Kidney (tissue), 13 donors: ENCODE measurements at regions not wholly inside any gene's neighbourhood (a gene's known extent, or its start where the extent isn't known, plus 50 kb on each side); places are given as distances from the start of the nearest gene placed in this dataset.

ENCODE experiments used
- DNase-seq, 5 donors: peaks; one replicate each; pipeline ENCODE4 v3.0.0-alpha.2; 2013 to 2020
- FAIRE-seq: peaks from 2 replicates; lab custom pipeline; 2012; peaks lifted over from hg19 to GRCh38; lab: Jason Lieb, UNC
- H3K27ac ChIP-seq, 2 donors: one replicate each; pipeline ENCODE4 v1.7.0; 2013; ENCODE audit warnings: low read depth in 2 of 2, low read length in 2 of 2, inconsistent platforms in 1 of 2
- H3K27me3 ChIP-seq: one replicate; pipeline ENCODE4 v1.7.1; 2013; ENCODE audit warnings: low read length, inconsistent platforms; ENCODE audit not compliant: control insufficient read depth, insufficient read depth
- H3K36me3 ChIP-seq, 3 donors: one replicate each; pipeline versions ENCODE4 v1.7.0 to v1.7.1; 2013; ENCODE audit warnings: low read length in 3 of 3, control low read depth in 1 of 3, inconsistent platforms in 1 of 3; ENCODE audit not compliant: insufficient read depth in 3 of 3, control insufficient read depth in 2 of 3
- H3K4me1 ChIP-seq, 3 donors: one replicate each; pipeline versions ENCODE4 v1.7.0 to v1.7.1; 2013; ENCODE audit warnings: low read length in 3 of 3, inconsistent platforms in 1 of 3, low read depth in 1 of 3; ENCODE audit not compliant: control insufficient read depth in 2 of 3, insufficient read depth in 2 of 3
- H3K4me3 ChIP-seq, 3 donors: one replicate each; pipeline versions ENCODE4 v1.7.0 to v1.8.1; 2013; ENCODE audit warnings: low read length in 3 of 3, control low read depth in 1 of 3, inconsistent platforms in 1 of 3
- H3K9ac ChIP-seq, 3 donors: one replicate each; pipeline versions ENCODE4 v1.7.0 to v1.7.1; 2013; ENCODE audit warnings: low read length in 3 of 3, control low read depth in 1 of 3, inconsistent platforms in 1 of 3
- H3K9me3 ChIP-seq, 3 donors: one replicate each; pipeline versions ENCODE4 v1.7.0 to v1.7.1; 2013; ENCODE audit warnings: low read length in 3 of 3, control low read depth in 1 of 3, inconsistent platforms in 1 of 3; ENCODE audit not compliant: control insufficient read depth in 2 of 3, insufficient read depth in 1 of 3
- intact Hi-C: fragments of 100-400 bp; cut with DNase I; formaldehyde crosslinking; loops from one replicate; pipeline ENCODE4 v1.11.1; 2022
- TF ChIP-seq, protein P1 (sequence below): IDR thresholded peaks from 3 replicates; pipeline ENCODE4 v1.5.1; 2012; ENCODE audit warnings: mild to moderate bottlenecking, moderate library complexity, borderline replicate concordance; ENCODE audit not compliant: insufficient read depth; ENCODE audit errors: extremely low read depth
- donor health status: control.
- donor health status: control.
- donor health status: control.
- donor health status: control.
- donor health status: control.
- donor health status: DM: yes; HTN: yes; CAD: no.
- donor health status: Normal renal cell carcinoma (clear cell type).

DNA sequence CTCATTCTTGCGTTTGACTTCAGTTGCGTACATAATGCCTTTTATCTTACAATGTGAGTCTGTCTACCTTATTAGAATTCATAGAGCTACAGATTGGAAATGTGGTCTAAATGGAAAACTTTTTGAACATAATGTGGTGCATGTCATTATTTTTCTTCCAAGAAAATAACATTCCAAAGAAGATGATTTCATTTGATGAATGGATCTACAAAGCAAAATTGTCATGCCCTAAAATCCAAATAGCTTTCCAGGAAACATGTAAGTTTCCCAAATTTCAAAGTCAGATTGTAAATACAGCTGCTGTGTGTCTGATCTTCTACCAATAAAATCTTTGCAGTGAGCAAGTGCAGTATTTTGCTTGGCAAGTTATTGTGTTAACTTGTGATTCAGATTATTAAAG is 101.8 kb upstream of the FZD8 start:
- no peaks in the 10 kb centered on the region for H3K27me3 ChIP-seq
- H3K4me3 ChIP-seq: no peak overlapping the region
- no peak for FAIRE-seq
- no peak overlapping the region for H3K27ac ChIP-seq
- no peak for DNase-seq
- TF ChIP-seq, protein P1, sequence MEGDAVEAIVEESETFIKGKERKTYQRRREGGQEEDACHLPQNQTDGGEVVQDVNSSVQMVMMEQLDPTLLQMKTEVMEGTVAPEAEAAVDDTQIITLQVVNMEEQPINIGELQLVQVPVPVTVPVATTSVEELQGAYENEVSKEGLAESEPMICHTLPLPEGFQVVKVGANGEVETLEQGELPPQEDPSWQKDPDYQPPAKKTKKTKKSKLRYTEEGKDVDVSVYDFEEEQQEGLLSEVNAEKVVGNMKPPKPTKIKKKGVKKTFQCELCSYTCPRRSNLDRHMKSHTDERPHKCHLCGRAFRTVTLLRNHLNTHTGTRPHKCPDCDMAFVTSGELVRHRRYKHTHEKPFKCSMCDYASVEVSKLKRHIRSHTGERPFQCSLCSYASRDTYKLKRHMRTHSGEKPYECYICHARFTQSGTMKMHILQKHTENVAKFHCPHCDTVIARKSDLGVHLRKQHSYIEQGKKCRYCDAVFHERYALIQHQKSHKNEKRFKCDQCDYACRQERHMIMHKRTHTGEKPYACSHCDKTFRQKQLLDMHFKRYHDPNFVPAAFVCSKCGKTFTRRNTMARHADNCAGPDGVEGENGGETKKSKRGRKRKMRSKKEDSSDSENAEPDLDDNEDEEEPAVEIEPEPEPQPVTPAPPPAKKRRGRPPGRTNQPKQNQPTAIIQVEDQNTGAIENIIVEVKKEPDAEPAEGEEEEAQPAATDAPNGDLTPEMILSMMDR: no peak
- no peak overlapping the region for H3K9ac ChIP-seq
- intact Hi-C loops: no loop called here
- H3K36me3 ChIP-seq: no peaks in the 10 kb centered on the region
- peaks cover 0 to 2% (median 0%) of the 10 kb centered on the region in 3 donors for H3K9me3 ChIP-seq
- peaks cover 0 to 7% (median 0%) of the 10 kb centered on the region in 3 donors for H3K4me1 ChIP-seq

DNA sequence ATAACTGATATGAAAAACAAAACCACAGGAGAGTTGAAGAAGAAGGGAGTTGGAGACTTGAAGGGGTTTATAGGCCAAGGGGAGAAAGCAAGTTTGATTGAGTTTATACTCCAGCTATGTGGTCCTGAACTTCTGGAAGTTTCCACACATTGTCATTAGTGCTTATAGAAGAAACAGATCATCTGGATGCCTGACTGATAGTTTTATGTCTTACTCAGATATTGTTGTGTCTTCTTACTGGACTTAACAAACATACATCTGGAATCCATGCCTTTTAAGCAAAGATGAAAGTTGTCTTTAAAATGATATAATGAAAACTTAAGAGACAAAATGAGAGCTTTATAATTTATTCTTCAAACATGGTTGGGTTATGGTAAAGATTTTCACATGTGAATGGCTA is 101.3 kb upstream of the FZD8 start:
- Histone ChIP-seq H3K27ac (no peak overlapping the region), H3K27me3 (no peaks in the 10 kb centered on the region), H3K9ac (no peak overlapping the region), H3K36me3 (no peaks in the 10 kb centered on the region), H3K4me3 (no peak overlapping the region), H3K4me1 (peaks cover 0 to 7% (median 0%) of the 10 kb centered on the region in 3 donors), H3K9me3 (peaks cover 0 to 2% (median 0%) of the 10 kb centered on the region in 3 donors)
- DNase-seq (peak in 1 of 5 donors; percentile 36), FAIRE-seq (no peak)
- TF ChIP-seq, protein P1: no peak
- intact Hi-C loops: no loop called here

GRCh38 chr10:35739998-35740397 is 97.9 kb upstream of the FZD8 start:
- no peak for DNase-seq
- Histone ChIP-seq H3K9me3 (peaks cover 0 to 2% (median 0%) of the 10 kb centered on the region in 3 donors), H3K27ac (no peak overlapping the region), H3K4me3 (no peak overlapping the region), H3K36me3 (no peaks in the 10 kb centered on the region), H3K4me1 (no peaks in the 10 kb centered on the region), H3K9ac (no peak overlapping the region), H3K27me3 (no peaks in the 10 kb centered on the region)
- TF ChIP-seq, protein P1: no peak
- FAIRE-seq: no peak
- intact Hi-C loops: no loop called here

DNA sequence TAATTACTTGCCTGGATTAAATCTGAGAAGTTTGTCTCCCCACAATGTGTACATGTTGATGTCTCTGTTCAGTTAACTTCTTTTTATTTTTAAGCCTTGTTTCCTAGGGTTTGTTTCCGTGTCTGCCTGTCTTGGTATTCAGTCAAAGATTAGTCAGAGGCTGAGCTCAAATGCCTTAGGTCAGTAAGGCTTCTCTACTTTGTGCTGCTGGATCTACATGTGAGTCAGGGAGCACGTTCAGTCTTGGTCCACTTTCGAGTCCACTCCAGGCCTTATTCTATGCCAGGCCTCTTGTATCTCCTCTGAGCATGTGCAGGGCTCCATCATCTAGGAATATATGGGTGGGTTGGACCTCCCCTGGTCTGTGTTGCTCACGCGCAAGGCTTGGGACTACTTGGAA is 93.3 kb upstream of the FZD8 start:
- TF ChIP-seq, protein P1: no peak
- H3K4me1 ChIP-seq: no peaks in the 10 kb centered on the region
- no peaks in the 10 kb centered on the region for H3K27me3 ChIP-seq
- no peak overlapping the region for H3K9ac ChIP-seq
- H3K9me3 ChIP-seq: no peaks in the 10 kb centered on the region
- DNase-seq (no peak), FAIRE-seq (no peak)
- no peaks in the 10 kb centered on the region for H3K36me3 ChIP-seq
- H3K27ac ChIP-seq: no peak overlapping the region
- H3K4me3 ChIP-seq: no peak overlapping the region
- intact Hi-C loops: no loop called here
